ENCODE measurements at regions not wholly inside any gene's neighbourhood (a gene's known extent, or its start where the extent isn't known, plus 50 kb on each side); places are given as distances from the start of the nearest gene placed in this dataset.

DNA sequence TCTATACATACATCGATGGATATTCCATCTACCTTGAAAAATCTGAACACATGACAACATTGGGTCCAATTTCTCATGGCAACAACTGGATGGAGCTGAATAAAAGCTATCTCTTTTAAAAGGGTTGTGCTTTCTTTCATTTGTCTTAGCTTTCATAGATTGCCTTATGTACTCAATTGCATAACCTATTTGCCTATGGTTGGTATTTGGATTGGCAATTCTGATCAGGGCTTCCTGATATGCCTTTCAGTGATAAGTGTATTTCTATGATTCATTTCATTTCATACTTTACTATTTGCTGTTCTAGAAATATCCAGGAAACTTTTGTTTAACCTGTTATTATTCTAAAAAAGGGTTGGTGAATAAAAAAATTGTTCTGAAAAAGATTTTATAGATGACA, 509.9 kb downstream of the GRXCR1 start:
- H3K9me3 Mint-ChIP-seq (ENCODE audit: low read depth): peaks cover 15% of the 10 kb centered on the region
- no peaks in the 10 kb centered on the region for H3K4me1 Mint-ChIP-seq
- no peaks in the 10 kb centered on the region for H3K36me3 Mint-ChIP-seq (ENCODE audit: low read depth)
- intact Hi-C loops (cut with DNase I, micrococcal nuclease): no loop called here
- ChIA-PET CTCF (no interaction called here), POLR2A (no interaction called here)
- no peak for DNase-seq
- H3K27me3 Mint-ChIP-seq: no peaks in the 10 kb centered on the region
- no peak for ATAC-seq
- no peak overlapping the region for H3K4me3 Mint-ChIP-seq
- H3K27ac Mint-ChIP-seq: no peak overlapping the region

DNA sequence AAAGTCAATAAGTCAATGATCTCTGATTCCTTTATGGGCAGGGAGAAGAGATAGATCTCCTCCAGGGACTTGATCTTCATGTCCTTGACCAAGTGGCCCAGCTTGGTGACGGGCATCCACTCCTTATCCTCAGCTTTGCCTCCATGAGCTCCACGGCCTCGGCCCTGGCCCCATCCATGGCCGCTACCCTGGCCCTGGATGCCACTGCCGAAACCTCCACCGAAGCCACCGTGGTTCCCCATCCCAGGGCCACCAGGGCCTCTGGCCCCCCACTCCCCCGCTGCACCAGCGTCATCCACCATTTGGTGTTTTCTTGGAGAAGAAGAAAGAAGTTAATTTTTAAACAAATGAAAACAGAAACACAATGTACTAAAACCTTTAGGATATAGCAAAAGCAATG, 518.1 kb downstream of the GRXCR1 start:
- ATAC-seq (no peak), DNase-seq (no peak)
- H3K36me3 Mint-ChIP-seq (ENCODE audit: low read depth): no peaks in the 10 kb centered on the region
- H3K4me3 Mint-ChIP-seq: no peak overlapping the region
- H3K27me3 Mint-ChIP-seq: no peaks in the 10 kb centered on the region
- no peak overlapping the region for H3K27ac Mint-ChIP-seq
- H3K9me3 Mint-ChIP-seq (ENCODE audit: low read depth): peaks cover 11% of the 10 kb centered on the region
- H3K4me1 Mint-ChIP-seq: no peaks in the 10 kb centered on the region
- ChIA-PET POLR2A (no interaction called here), CTCF (no interaction called here)
- intact Hi-C loops (cut with DNase I, micrococcal nuclease): no loop called here

GRCh38 chr4:43411226-43411625, 518.7 kb downstream of the GRXCR1 start:
- Mint-ChIP-seq H3K4me1 (no peaks in the 10 kb centered on the region), H3K9me3 (ENCODE audit: low read depth) (peaks cover 11% of the 10 kb centered on the region), H3K27me3 (no peaks in the 10 kb centered on the region), H3K27ac (no peak overlapping the region), H3K4me3 (no peak overlapping the region), H3K36me3 (ENCODE audit: low read depth) (no peaks in the 10 kb centered on the region)
- ChIA-PET POLR2A (no interaction called here), CTCF (no interaction called here)
- ATAC-seq: no peak
- intact Hi-C loops (cut with DNase I, micrococcal nuclease): no loop called here
- DNase-seq: no peak

DNA sequence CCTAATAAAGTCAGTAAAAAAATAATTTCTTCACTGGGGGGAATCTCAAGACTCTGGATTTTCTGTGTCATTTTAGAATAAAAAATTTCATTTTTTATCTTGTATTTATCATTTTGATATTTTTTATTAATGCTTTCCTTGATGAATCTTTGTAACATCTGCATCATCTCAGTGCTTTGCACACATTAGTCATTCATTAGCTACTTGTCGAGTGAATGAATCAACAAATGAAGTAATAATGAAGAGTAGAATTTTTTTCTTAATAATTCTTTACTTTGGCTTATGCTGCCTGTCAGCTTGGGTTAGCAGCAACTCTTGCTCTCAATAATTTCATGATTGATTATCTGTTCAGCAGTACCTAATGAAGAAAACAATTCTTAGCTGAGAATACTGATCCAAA, 530.8 kb downstream of the GRXCR1 start:
- ChIA-PET CTCF (no interaction called here), POLR2A (no interaction called here)
- Mint-ChIP-seq H3K4me3 (no peak overlapping the region), H3K27ac (no peak overlapping the region), H3K4me1 (no peaks in the 10 kb centered on the region), H3K36me3 (ENCODE audit: low read depth) (no peaks in the 10 kb centered on the region), H3K27me3 (no peaks in the 10 kb centered on the region), H3K9me3 (ENCODE audit: low read depth) (peaks cover 10% of the 10 kb centered on the region)
- DNase-seq (no peak), ATAC-seq (no peak)
- intact Hi-C loops (cut with DNase I, micrococcal nuclease): no loop called here

DNA sequence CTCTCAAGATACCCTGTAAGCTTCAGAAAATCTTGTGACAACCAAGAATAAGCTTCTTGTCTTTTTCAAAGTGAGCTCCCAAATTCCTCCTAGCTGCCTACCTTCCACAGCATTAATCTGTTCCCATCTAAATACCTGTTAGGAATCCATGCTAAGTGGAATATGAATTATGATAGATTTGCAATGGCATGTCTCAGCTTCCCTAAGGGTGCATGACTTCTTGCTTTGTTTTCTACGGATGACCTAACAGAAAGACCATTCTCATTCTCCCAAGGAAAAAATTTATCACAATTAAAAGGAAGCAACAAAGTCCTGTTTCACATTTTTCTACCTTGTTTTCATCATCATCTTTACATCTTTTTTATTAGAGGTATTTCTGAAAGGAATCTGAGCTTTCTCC, 532.7 kb downstream of the GRXCR1 start:
- H3K27me3 Mint-ChIP-seq: no peaks in the 10 kb centered on the region
- ATAC-seq (no peak), DNase-seq (no peak)
- peaks cover 8% of the 10 kb centered on the region for H3K9me3 Mint-ChIP-seq (ENCODE audit: low read depth)
- ChIA-PET POLR2A (no interaction called here), CTCF (no interaction called here)
- no peak overlapping the region for H3K27ac Mint-ChIP-seq
- H3K4me3 Mint-ChIP-seq: no peak overlapping the region
- intact Hi-C loops (cut with DNase I, micrococcal nuclease): no loop called here
- no peaks in the 10 kb centered on the region for H3K4me1 Mint-ChIP-seq
- no peaks in the 10 kb centered on the region for H3K36me3 Mint-ChIP-seq (ENCODE audit: low read depth)

- DNase-seq (no peak), ATAC-seq (no peak)
- Mint-ChIP-seq H3K4me1 (no peaks in the 10 kb centered on the region), H3K36me3 (ENCODE audit: low read depth) (no peaks in the 10 kb centered on the region), H3K4me3 (no peak overlapping the region), H3K27ac (no peak overlapping the region), H3K9me3 (ENCODE audit: low read depth) (peaks cover 22% of the 10 kb centered on the region), H3K27me3 (no peaks in the 10 kb centered on the region)
- POLR2A ChIA-PET: no interaction called here
- intact Hi-C loops (cut with DNase I, micrococcal nuclease): no loop called here
- CTCF ChIA-PET: no interaction called here
Observed at GRCh38 chr4:43435291-43435690, 542.8 kb downstream of the GRXCR1 start.

DNA sequence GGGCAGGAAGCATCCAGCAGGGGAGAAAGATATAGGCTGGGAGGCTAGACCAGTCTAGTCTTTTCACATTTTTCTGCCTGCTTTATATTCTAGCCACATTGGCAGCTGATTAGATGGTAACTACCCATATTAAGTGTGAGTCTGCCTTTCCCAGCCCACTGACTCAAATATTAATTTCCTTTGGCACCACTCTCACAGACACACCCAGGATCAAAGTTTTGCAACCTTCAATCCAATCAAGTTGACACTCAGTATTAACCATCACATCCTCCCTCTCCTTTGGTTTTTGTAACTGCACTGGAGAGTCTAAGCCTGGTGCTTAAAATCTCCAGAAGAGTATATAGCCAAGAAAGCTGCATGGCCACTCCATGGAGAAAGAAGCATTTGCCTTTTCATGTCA, 560.4 kb downstream of the GRXCR1 start:
- Mint-ChIP-seq H3K27ac (no peak overlapping the region), H3K4me3 (no peak overlapping the region), H3K36me3 (ENCODE audit: low read depth) (no peaks in the 10 kb centered on the region), H3K27me3 (no peaks in the 10 kb centered on the region), H3K9me3 (ENCODE audit: low read depth) (peaks cover 6% of the 10 kb centered on the region), H3K4me1 (no peaks in the 10 kb centered on the region)
- no peak for DNase-seq
- CTCF ChIA-PET: no interaction called here
- POLR2A ChIA-PET: no interaction called here
- ATAC-seq: peak; percentile 76
- intact Hi-C loops (cut with DNase I, micrococcal nuclease): no loop called here

GRCh38 chr4:43456383-43456782, 563.9 kb downstream of the GRXCR1 start:
- Mint-ChIP-seq H3K4me3 (no peak overlapping the region), H3K4me1 (no peaks in the 10 kb centered on the region), H3K27ac (no peak overlapping the region), H3K36me3 (ENCODE audit: low read depth) (no peaks in the 10 kb centered on the region), H3K27me3 (no peaks in the 10 kb centered on the region), H3K9me3 (ENCODE audit: low read depth) (peaks cover 3% of the 10 kb centered on the region)
- ChIA-PET POLR2A (no interaction called here), CTCF (no interaction called here)
- no peak for ATAC-seq
- intact Hi-C loops (cut with DNase I, micrococcal nuclease): no loop called here
- no peak for DNase-seq

DNA sequence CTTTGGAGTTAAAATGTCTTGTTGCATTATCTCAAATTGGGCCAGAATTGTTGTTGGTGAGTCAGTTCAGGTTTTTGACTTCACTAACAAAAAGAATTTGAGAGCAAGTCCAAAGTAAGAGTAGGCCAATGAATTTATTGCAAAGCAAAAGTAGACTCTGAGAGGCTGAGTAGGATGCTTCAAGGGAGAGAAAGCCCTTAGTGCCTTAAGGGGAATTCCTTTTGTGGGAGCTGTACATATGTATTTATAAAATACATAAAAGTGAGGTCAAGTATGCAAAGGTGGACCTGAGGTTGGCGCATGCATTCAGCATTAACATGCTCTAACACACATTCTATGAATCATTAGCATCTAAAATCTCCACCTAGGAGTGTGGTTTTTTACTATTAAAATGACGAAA, 565.4 kb downstream of the GRXCR1 start:
- Mint-ChIP-seq H3K27ac (no peak overlapping the region), H3K4me3 (no peak overlapping the region), H3K9me3 (ENCODE audit: low read depth) (peaks cover 3% of the 10 kb centered on the region), H3K36me3 (ENCODE audit: low read depth) (no peaks in the 10 kb centered on the region), H3K27me3 (no peaks in the 10 kb centered on the region), H3K4me1 (no peaks in the 10 kb centered on the region)
- ATAC-seq (no peak), DNase-seq (no peak)
- ChIA-PET POLR2A (no interaction called here), CTCF (no interaction called here)
- intact Hi-C loops (cut with DNase I, micrococcal nuclease): no loop called here

DNA sequence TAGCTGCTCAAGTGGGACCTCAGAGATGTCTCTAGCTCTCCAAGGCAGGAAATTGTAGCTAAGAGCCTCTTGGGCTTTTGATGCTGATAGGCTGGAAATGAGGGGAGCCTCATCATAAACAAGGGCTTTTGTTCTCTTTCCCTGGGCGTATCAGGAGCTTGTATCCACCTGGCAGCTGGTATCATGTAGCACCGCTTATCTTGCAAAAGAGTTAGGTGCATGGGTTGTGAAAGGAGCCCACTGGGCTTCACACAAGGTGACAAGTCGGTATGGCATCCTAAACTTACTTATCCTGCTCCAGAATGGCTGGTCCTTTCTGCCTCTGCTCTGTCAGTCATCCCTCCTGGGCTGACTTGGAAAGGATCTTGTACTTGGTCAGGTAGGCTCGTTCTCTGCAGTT, 565.8 kb downstream of the GRXCR1 start:
- Mint-ChIP-seq H3K4me1 (no peaks in the 10 kb centered on the region), H3K9me3 (ENCODE audit: low read depth) (peaks cover 3% of the 10 kb centered on the region), H3K27ac (no peak overlapping the region), H3K36me3 (ENCODE audit: low read depth) (no peaks in the 10 kb centered on the region), H3K4me3 (no peak overlapping the region), H3K27me3 (no peaks in the 10 kb centered on the region)
- DNase-seq: no peak
- no peak for ATAC-seq
- CTCF ChIA-PET: no interaction called here
- POLR2A ChIA-PET: no interaction called here
- intact Hi-C loops (cut with DNase I, micrococcal nuclease): no loop called here

- H3K36me3 Mint-ChIP-seq (ENCODE audit: low read depth): peaks cover 2% of the 10 kb centered on the region
- DNase-seq (no peak), ATAC-seq (no peak)
- peaks cover 35% of the 10 kb centered on the region for H3K9me3 Mint-ChIP-seq (ENCODE audit: low read depth)
- no peak overlapping the region for H3K27ac Mint-ChIP-seq
- H3K4me3 Mint-ChIP-seq: no peak overlapping the region
- ChIA-PET CTCF (no interaction called here), POLR2A (no interaction called here)
- intact Hi-C loops (cut with DNase I, micrococcal nuclease): no loop called here
- no peaks in the 10 kb centered on the region for H3K27me3 Mint-ChIP-seq
- no peaks in the 10 kb centered on the region for H3K4me1 Mint-ChIP-seq
Observed at GRCh38 chr4:43471950-43472349, 579.4 kb downstream of the GRXCR1 start.

DNA sequence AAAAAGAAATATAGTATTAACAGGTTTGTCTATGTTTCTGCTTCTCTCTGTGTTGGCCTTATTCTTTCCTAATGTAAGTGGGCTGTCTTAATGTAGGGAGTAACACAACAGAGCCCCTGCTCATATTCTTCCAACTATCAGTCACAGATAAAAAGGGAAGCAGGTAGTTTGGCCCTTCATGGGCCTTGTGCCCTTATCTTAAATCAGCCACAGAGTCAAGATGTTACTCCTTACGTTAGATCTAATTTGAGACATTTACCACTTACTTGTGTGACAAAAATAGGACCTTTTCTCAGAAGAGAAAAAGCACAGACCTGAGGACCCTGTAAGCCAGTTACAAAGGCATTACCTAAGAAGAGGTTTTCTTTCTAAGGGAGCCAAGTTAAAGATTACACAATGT, 589.0 kb downstream of the GRXCR1 start:
- no peak for DNase-seq
- Mint-ChIP-seq H3K4me3 (no peak overlapping the region), H3K9me3 (ENCODE audit: low read depth) (peaks cover 8% of the 10 kb centered on the region), H3K4me1 (no peaks in the 10 kb centered on the region), H3K36me3 (ENCODE audit: low read depth) (no peaks in the 10 kb centered on the region), H3K27ac (no peak overlapping the region), H3K27me3 (no peaks in the 10 kb centered on the region)
- POLR2A ChIA-PET: no interaction called here
- ATAC-seq: no peak
- CTCF ChIA-PET: no interaction called here
- intact Hi-C loops (cut with DNase I, micrococcal nuclease): no loop called here

DNA sequence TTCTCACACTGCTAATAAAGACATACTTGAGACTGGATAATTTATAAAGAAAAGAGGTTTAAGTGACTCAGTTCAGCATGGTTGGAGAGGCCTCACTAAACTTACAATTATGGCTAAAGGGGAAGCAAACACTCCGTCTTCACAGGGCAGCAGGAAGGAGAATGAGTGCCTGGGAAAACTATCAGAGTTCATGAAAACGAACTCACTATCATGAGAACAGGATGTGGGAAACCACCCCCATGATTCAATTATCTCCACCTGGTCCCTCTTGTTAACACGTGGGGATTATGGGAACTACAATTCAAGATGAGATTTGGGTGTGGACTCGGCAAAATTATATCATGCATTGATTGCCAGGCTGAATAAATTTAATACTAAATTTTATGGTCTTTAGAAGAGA, 592.7 kb downstream of the GRXCR1 start:
- no peak for DNase-seq
- no peaks in the 10 kb centered on the region for H3K27me3 Mint-ChIP-seq
- H3K9me3 Mint-ChIP-seq (ENCODE audit: low read depth): peaks cover 6% of the 10 kb centered on the region
- no peak overlapping the region for H3K4me3 Mint-ChIP-seq
- no peak for ATAC-seq
- no peak overlapping the region for H3K27ac Mint-ChIP-seq
- no peaks in the 10 kb centered on the region for H3K4me1 Mint-ChIP-seq
- H3K36me3 Mint-ChIP-seq (ENCODE audit: low read depth): no peaks in the 10 kb centered on the region
- POLR2A ChIA-PET: no interaction called here
- CTCF ChIA-PET: no interaction called here
- intact Hi-C loops (cut with DNase I, micrococcal nuclease): no loop called here

Data from activated CD4-positive, alpha-beta T cell treated with anti-CD3 and anti-CD28 coated beads for 36 hours (primary cell).